ENCODE measurements at regions not wholly inside any gene's neighbourhood (a gene's known extent, or its start where the extent isn't known, plus 50 kb on each side); places are given as distances from the start of the nearest gene placed in this dataset.
"Not testable (repeated sequence)": the region's sequence is repeated elsewhere in the genome, so short reads cannot be mapped to it uniquely, and the experiment has no call there.

DNA sequence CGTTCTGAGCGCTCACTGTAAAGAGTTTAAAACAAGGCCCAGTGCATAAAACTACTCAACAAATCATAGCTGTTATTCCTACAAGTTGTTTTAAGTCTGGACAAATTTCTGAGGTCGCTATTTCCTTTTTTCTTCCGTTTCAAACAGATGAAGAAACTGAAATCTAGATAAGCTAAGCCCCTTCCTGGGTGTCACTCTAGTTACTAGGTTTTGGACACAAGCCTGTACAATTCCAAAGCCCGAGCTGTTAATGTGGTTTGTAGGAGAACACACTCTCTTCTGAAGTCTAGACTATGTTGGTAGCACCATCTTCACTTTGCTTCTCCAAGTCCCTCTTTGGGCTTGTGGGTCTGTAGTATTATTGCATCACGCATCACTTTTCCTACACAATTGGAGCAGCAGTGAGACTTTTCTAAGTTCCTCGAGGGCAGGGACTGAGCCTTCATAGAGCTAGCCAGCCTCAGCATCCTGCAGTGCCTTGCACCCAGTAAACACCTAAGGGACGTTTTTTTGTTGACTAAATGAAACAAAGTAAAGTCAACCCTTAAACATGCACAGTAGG, 142.6 kb upstream of the PROK2 start:
- ATAC-seq (no peak), DNase-seq (no peak), FAIRE-seq (no peak)
- H3K4me1 ChIP-seq, result no peaks in the 10 kb centered on the region
- H3K9me3 ChIP-seq, result no peaks in the 10 kb centered on the region
- TF ChIP-seq, protein P1, sequence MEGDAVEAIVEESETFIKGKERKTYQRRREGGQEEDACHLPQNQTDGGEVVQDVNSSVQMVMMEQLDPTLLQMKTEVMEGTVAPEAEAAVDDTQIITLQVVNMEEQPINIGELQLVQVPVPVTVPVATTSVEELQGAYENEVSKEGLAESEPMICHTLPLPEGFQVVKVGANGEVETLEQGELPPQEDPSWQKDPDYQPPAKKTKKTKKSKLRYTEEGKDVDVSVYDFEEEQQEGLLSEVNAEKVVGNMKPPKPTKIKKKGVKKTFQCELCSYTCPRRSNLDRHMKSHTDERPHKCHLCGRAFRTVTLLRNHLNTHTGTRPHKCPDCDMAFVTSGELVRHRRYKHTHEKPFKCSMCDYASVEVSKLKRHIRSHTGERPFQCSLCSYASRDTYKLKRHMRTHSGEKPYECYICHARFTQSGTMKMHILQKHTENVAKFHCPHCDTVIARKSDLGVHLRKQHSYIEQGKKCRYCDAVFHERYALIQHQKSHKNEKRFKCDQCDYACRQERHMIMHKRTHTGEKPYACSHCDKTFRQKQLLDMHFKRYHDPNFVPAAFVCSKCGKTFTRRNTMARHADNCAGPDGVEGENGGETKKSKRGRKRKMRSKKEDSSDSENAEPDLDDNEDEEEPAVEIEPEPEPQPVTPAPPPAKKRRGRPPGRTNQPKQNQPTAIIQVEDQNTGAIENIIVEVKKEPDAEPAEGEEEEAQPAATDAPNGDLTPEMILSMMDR (IDR thresholded peaks at IDR 0.05), result no peak
- H3K36me3 ChIP-seq, result no peaks in the 10 kb centered on the region
- intact Hi-C loops (cut with DNase I), result no loop called here
- 72 to 76% methylated on average over 8 of the region's 8 CpGs for WGBS, 2 donors
- H3K4me3 ChIP-seq, result no peak overlapping the region
- no peak overlapping the region for H3K27ac ChIP-seq
- no peaks in the 10 kb centered on the region for H3K27me3 ChIP-seq

DNA sequence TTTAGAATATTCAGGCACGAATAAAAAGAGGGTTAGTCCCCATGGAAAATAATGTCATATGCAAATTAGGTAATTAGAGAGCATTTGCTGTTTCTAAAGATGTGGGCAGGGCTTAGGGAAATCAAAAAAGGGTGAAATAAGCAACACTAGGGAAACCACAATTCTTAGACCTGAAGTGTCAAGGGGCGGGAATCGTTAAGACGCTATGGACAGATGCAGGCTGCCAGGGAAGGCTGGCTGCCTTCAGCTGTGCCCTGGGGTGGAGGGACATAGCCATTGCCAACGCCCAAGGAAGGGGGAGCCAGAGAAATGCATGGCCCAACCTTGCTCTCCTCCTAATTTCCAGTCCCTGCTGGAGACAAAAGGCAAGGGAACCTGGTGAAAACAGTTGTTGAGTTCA, 141.7 kb upstream of the PROK2 start:
- Histone ChIP-seq H3K9me3 (no peaks in the 10 kb centered on the region), H3K4me1 (no peaks in the 10 kb centered on the region), H3K27ac (no peak overlapping the region), H3K4me3 (no peak overlapping the region), H3K36me3 (no peaks in the 10 kb centered on the region), H3K27me3 (no peaks in the 10 kb centered on the region)
- no peak for ATAC-seq
- intact Hi-C loops (cut with DNase I), result no loop called here
- 68 to 70% methylated on average over 5 of the region's 5 CpGs for WGBS, 2 donors
- no peak for FAIRE-seq
- no peak for DNase-seq
- TF ChIP-seq, protein P1 (IDR thresholded peaks at IDR 0.05), result no peak

DNA sequence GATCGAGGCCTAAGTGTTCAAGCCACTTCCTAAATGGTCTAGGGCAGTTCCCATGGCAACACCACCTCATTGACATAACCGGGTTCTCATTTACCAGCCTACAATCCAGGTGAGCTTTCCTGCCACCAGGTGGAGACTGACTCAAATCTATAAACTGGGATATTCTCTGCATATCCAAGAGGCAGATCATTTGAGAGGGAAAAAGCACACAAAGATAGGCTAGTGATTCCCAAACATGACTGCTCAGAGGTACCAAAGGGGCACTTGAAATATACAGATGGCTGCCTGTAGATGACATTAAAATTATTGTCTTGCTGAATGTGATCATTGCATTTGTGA, 141.3 kb upstream of the PROK2 start:
- no peaks in the 10 kb centered on the region for H3K36me3 ChIP-seq
- ATAC-seq (peak; percentile 76 to 95 (median 90)), DNase-seq (peak in 3 of 6 donors; percentile 37 to 63 (median 46)), FAIRE-seq (no peak)
- H3K9me3 ChIP-seq, result no peaks in the 10 kb centered on the region
- TF ChIP-seq, protein P1 (IDR thresholded peaks at IDR 0.05), result peak; percentile 10 to 45 (median 32)
- 4 to 5% methylated on average over 2 of the region's 2 CpGs for WGBS, 2 donors
- no peaks in the 10 kb centered on the region for H3K27me3 ChIP-seq
- H3K4me1 ChIP-seq, result no peaks in the 10 kb centered on the region
- intact Hi-C loops (cut with DNase I), result no loop called here
- H3K4me3 ChIP-seq, result no peak overlapping the region
- H3K27ac ChIP-seq, result no peak overlapping the region

DNA sequence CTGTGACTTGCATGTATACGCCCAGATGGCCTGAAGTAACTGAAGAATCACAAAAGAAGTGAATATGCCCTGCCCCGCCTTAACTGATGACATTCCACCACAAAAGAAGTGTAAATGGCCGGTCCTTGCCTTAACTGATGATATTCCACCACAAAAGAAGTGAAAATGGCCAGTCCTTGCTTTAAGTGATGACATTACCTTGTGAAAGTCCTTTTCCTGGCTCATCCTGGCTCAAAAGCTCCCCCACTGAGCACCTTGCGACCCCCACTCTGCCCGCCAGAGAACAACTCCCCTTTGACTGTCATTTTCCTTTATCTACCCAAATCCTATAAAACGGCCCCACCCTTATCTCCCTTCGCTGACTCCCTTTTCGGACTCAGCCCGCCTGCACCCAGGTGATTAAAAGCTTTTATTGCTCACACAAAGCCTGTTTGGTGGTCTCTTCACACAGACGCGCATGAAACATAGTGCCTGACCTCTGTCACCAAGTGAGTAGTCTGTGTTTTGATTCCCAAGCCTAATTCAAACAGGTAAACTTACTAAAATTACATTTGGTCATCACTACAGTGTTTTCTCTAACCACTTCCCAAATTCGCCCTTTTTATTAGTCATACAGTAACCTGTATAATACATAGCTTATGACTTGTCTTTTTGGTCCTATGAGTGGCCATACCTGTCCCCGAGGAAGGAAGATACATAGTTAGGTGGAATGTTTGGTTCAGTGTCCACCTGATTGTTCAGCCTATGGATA, 140.7 kb upstream of the PROK2 start:
- H3K27me3 ChIP-seq; intact Hi-C loops (cut with DNase I); ATAC-seq; H3K36me3 ChIP-seq; DNase-seq; H3K4me3 ChIP-seq; H3K27ac ChIP-seq; H3K4me1 ChIP-seq; H3K9me3 ChIP-seq; FAIRE-seq: not testable (repeated sequence)
- 66 to 70% methylated on average over 12 of the region's 13 CpGs for WGBS, 2 donors

DNA sequence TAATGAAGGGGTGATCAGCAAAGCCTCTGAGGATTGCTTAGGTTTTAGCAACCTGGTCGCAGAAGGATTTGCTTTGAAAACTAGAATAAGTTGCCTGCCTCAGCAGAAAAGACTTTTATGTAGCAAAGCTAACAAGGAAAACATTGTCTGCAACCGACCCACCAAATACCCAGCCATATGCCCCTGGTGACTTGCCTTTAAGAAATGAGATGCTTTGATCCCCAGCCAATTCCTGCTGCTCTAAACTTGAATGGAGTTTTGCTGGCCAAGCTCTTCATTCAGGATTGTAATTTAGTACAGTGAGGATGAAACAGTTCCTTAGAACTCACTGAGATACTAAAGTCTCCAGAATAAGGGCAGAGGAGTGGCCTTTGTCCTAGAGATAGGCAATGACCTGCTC, 139.8 kb upstream of the PROK2 start:
- ATAC-seq (no peak), FAIRE-seq (no peak), DNase-seq (no peak)
- H3K36me3 ChIP-seq, result no peaks in the 10 kb centered on the region
- no peak overlapping the region for H3K27ac ChIP-seq
- H3K27me3 ChIP-seq, result no peaks in the 10 kb centered on the region
- no peaks in the 10 kb centered on the region for H3K4me1 ChIP-seq
- no peaks in the 10 kb centered on the region for H3K9me3 ChIP-seq
- 73 to 82% methylated on average over 2 of the region's 2 CpGs for WGBS, 2 donors
- TF ChIP-seq, protein P1 (IDR thresholded peaks at IDR 0.05), result no peak
- H3K4me3 ChIP-seq, result no peak overlapping the region
- intact Hi-C loops (cut with DNase I), result no loop called here
